ENCODE measurements at regions not wholly inside any gene's neighbourhood (a gene's known extent, or its start where the extent isn't known, plus 50 kb on each side); places are given as distances from the start of the nearest gene placed in this dataset.

- TF ChIP-seq EZH2 (IDR thresholded peaks at IDR 0.05) (no peak), CTCF (IDR thresholded peaks at IDR 0.05) (no peak)
Observed at GRCh38 chr2:181258720-181259119, 198.5 kb upstream of the ITGA4 start.

Measured in neural progenitor cell (in vitro differentiated cells).